Nephron (organoid): ENCODE measurements at regions not wholly inside any gene's neighbourhood (a gene's known extent, or its start where the extent isn't known, plus 50 kb on each side); places are given as distances from the start of the nearest gene placed in this dataset.

Source experiments
- H3K27ac Mint-ChIP-seq, 3 experiments: 2 replicates each; pipeline ENCODE4 v1.8.0; 2020; ENCODE audit warnings: mixed read lengths in 3 of 3, mild to moderate bottlenecking in 2 of 3, moderate library complexity in 1 of 3
- H3K27me3 Mint-ChIP-seq: 2 replicates; pipeline ENCODE4 v1.8.0; 2021; ENCODE audit warnings: low read depth, mild to moderate bottlenecking, moderate library complexity, mixed read lengths
- H3K36me3 Mint-ChIP-seq: 2 replicates; pipeline ENCODE4 v1.8.0; 2020; ENCODE audit warnings: low read depth, mixed read lengths
- H3K4me1 Mint-ChIP-seq: 2 replicates; pipeline ENCODE4 v1.8.0; 2020; ENCODE audit warnings: mixed read lengths
- H3K4me3 Mint-ChIP-seq, 3 experiments: 2 replicates each; pipeline ENCODE4 v1.8.0; 2020; ENCODE audit warnings: mild to moderate bottlenecking in 3 of 3, mixed read lengths in 3 of 3, moderate library complexity in 2 of 3
- H3K9me3 Mint-ChIP-seq: 2 replicates; pipeline ENCODE4 v1.8.0; 2020; ENCODE audit warnings: mixed read lengths
- CTCF ChIP-seq, 3 experiments: fragments of 200-600 bp; sonication (generic); IDR thresholded peaks; one replicate each; pipeline ENCODE4 v1.5.0; 2021; ENCODE audit warnings: antibody characterized with exemption in 3 of 3; ENCODE audit not compliant: unreplicated experiment in 3 of 3

- peaks cover 2% of the 10 kb centered on the region for H3K9me3 Mint-ChIP-seq
- H3K4me1 Mint-ChIP-seq, result peaks cover 65% of the 10 kb centered on the region
- no peak overlapping the region for H3K4me3 Mint-ChIP-seq
- no peak overlapping the region for H3K27ac Mint-ChIP-seq
- H3K36me3 Mint-ChIP-seq, result no peaks in the 10 kb centered on the region
- TF ChIP-seq CTCF (IDR thresholded peaks at IDR 0.05; ENCODE audit: unreplicated experiment in 3 of 3), result no peak
- no peaks in the 10 kb centered on the region for H3K27me3 Mint-ChIP-seq
These were observed 123.6 kb upstream of the ZNF608 start for GRCh38 chr5:124870070-124870469.

GRCh38 chr5:124871303-124871702 lies 124.9 kb upstream of the ZNF608 start:
- no peak for TF ChIP-seq CTCF (IDR thresholded peaks at IDR 0.05; ENCODE audit: unreplicated experiment in 3 of 3)
- no peak overlapping the region for H3K4me3 Mint-ChIP-seq
- H3K27ac Mint-ChIP-seq, result no peak overlapping the region

GRCh38 chr5:124872086-124872485 lies 125.6 kb upstream of the ZNF608 start:
- H3K27ac Mint-ChIP-seq, result peak overlapping the region in 2 of 3 experiments; percentile 5 to 10
- no peaks in the 10 kb centered on the region for H3K27me3 Mint-ChIP-seq

More at GRCh38 chr5:124871303-124871702, 124.9 kb upstream of the ZNF608 start:
- H3K27me3 Mint-ChIP-seq, result no peaks in the 10 kb centered on the region
- no peaks in the 10 kb centered on the region for H3K36me3 Mint-ChIP-seq
- peaks cover 53% of the 10 kb centered on the region for H3K4me1 Mint-ChIP-seq
- H3K9me3 Mint-ChIP-seq, result peaks cover 3% of the 10 kb centered on the region

GRCh38 chr5:124872615-124873014 lies 126.2 kb upstream of the ZNF608 start:
- H3K9me3 Mint-ChIP-seq, result peaks cover 3% of the 10 kb centered on the region
- H3K36me3 Mint-ChIP-seq, result no peaks in the 10 kb centered on the region

More at GRCh38 chr5:124872086-124872485, 125.6 kb upstream of the ZNF608 start:
- H3K9me3 Mint-ChIP-seq, result peaks cover 3% of the 10 kb centered on the region
- TF ChIP-seq CTCF (IDR thresholded peaks at IDR 0.05; ENCODE audit: unreplicated experiment in 3 of 3), result no peak
- H3K36me3 Mint-ChIP-seq, result no peaks in the 10 kb centered on the region
- H3K4me1 Mint-ChIP-seq, result peaks cover 50% of the 10 kb centered on the region
- no peak overlapping the region for H3K4me3 Mint-ChIP-seq

GRCh38 chr5:124873188-124873587 lies 126.7 kb upstream of the ZNF608 start:
- Mint-ChIP-seq H3K36me3 (no peaks in the 10 kb centered on the region), H3K4me3 (no peak overlapping the region), H3K9me3 (peaks cover 3% of the 10 kb centered on the region), H3K27me3 (peaks cover 4% of the 10 kb centered on the region), H3K4me1 (peaks cover 41% of the 10 kb centered on the region), H3K27ac (no peak overlapping the region)
- no peak for TF ChIP-seq CTCF (IDR thresholded peaks at IDR 0.05; ENCODE audit: unreplicated experiment in 3 of 3)

More at GRCh38 chr5:124872615-124873014, 126.2 kb upstream of the ZNF608 start:
- H3K27ac Mint-ChIP-seq, result peak overlapping the region in 1 of 3 experiments; percentile 10
- H3K4me1 Mint-ChIP-seq, result peaks cover 47% of the 10 kb centered on the region
- no peak overlapping the region for H3K4me3 Mint-ChIP-seq
- no peak for TF ChIP-seq CTCF (IDR thresholded peaks at IDR 0.05; ENCODE audit: unreplicated experiment in 3 of 3)
- peaks cover 2% of the 10 kb centered on the region for H3K27me3 Mint-ChIP-seq

GRCh38 chr5:124873713-124874112 lies 127.3 kb upstream of the ZNF608 start:
- no peak for TF ChIP-seq CTCF (IDR thresholded peaks at IDR 0.05; ENCODE audit: unreplicated experiment in 3 of 3)
- no peaks in the 10 kb centered on the region for H3K36me3 Mint-ChIP-seq
- H3K9me3 Mint-ChIP-seq, result peaks cover 3% of the 10 kb centered on the region
- peaks cover 4% of the 10 kb centered on the region for H3K27me3 Mint-ChIP-seq
- peaks cover 36% of the 10 kb centered on the region for H3K4me1 Mint-ChIP-seq
- H3K27ac Mint-ChIP-seq, result no peak overlapping the region
- H3K4me3 Mint-ChIP-seq, result no peak overlapping the region
